H9 (cell line): ENCODE measurements at regions not wholly inside any gene's neighbourhood (a gene's known extent, or its start where the extent isn't known, plus 50 kb on each side); places are given as distances from the start of the nearest gene placed in this dataset.

Experiments used
- DNase-seq: peaks from one replicate; pipeline ENCODE4 v3.0.0-alpha.2; 2017
- H2AFZ ChIP-seq: one replicate; pipeline ENCODE4 v1.6.1; 2013; ENCODE audit warnings: mild to moderate bottlenecking, low read length, control low read depth, moderate library complexity
- H2AK5ac ChIP-seq: 2 replicates; pipeline ENCODE4 v1.6.1; 2013; ENCODE audit warnings: low read length, control low read depth, mixed read lengths; ENCODE audit not compliant: insufficient read length
- H2BK120ac ChIP-seq: one replicate; pipeline ENCODE4 v1.6.1; 2013; ENCODE audit warnings: low read depth, mild to moderate bottlenecking, low read length, control low read depth, inconsistent platforms; ENCODE audit not compliant: poor library complexity, severe bottlenecking
- H2BK12ac ChIP-seq: 2 replicates; pipeline ENCODE4 v1.6.1; 2013; ENCODE audit warnings: low read length, control low read depth, mixed read lengths, low read depth; ENCODE audit not compliant: insufficient read length
- H2BK15ac ChIP-seq: 2 replicates; pipeline ENCODE4 v1.6.1; 2013; ENCODE audit warnings: low read depth, low read length, control low read depth
- H2BK20ac ChIP-seq: one replicate; pipeline ENCODE4 v1.6.1; 2013; ENCODE audit warnings: low read depth, mild to moderate bottlenecking, low read length, control low read depth, inconsistent platforms; ENCODE audit not compliant: poor library complexity, severe bottlenecking
- H2BK5ac ChIP-seq: 2 replicates; pipeline ENCODE4 v1.6.1; 2013; ENCODE audit warnings: low read length, control low read depth, mixed read lengths; ENCODE audit not compliant: insufficient read length
- H3K14ac ChIP-seq: 2 replicates; pipeline ENCODE4 v1.6.1; 2013; ENCODE audit warnings: low read length, control low read depth; ENCODE audit not compliant: insufficient read depth
- H3K18ac ChIP-seq: 2 replicates; pipeline ENCODE4 v1.6.1; 2013; ENCODE audit warnings: low read depth, mild to moderate bottlenecking, mixed read lengths, low read length, control low read depth; ENCODE audit not compliant: insufficient read length
- H3K23ac ChIP-seq: 2 replicates; pipeline ENCODE4 v1.6.1; 2013; ENCODE audit warnings: low read length, control low read depth, mixed read lengths, low read depth; ENCODE audit not compliant: insufficient read length
- H3K23me2 ChIP-seq: 2 replicates; pipeline ENCODE4 v1.6.1; 2013; ENCODE audit warnings: low read depth, mild to moderate bottlenecking, mixed read lengths, low read length, control low read depth; ENCODE audit not compliant: insufficient read length, poor library complexity, severe bottlenecking
- H3K27ac ChIP-seq: 2 replicates; pipeline ENCODE4 v1.5.1; 2013; ENCODE audit warnings: low read length, control low read depth, mixed read lengths, low read depth; ENCODE audit not compliant: insufficient read length
- H3K27me3 ChIP-seq: 2 replicates; pipeline ENCODE4 v1.6.1; 2013; ENCODE audit warnings: low read length, control low read depth, inconsistent platforms; ENCODE audit not compliant: insufficient read depth
- H3K4ac ChIP-seq: 2 replicates; pipeline ENCODE4 v1.6.1; 2013; ENCODE audit warnings: low read depth, mild to moderate bottlenecking, control low read depth, inconsistent platforms, low read length, moderate library complexity
- H3K4me1 ChIP-seq: 2 replicates; pipeline ENCODE4 v1.6.1; 2013; ENCODE audit warnings: low read length, control low read depth, inconsistent platforms; ENCODE audit not compliant: insufficient read depth
- H3K4me2 ChIP-seq: 2 replicates; pipeline ENCODE4 v1.6.1; 2013; ENCODE audit warnings: low read length, control low read depth, mixed read lengths; ENCODE audit not compliant: insufficient read length, insufficient read depth
- H3K56ac ChIP-seq: 2 replicates; pipeline ENCODE4 v1.6.1; 2013; ENCODE audit warnings: low read depth, mild to moderate bottlenecking, mixed read lengths, low read length, control low read depth; ENCODE audit not compliant: insufficient read length
- H3K79me1 ChIP-seq: 2 replicates; pipeline ENCODE4 v1.6.1; 2013; ENCODE audit warnings: low read depth, mild to moderate bottlenecking, moderate library complexity, low read length, control low read depth, inconsistent platforms; ENCODE audit not compliant: insufficient read depth, poor library complexity, severe bottlenecking
- H3K79me2 ChIP-seq: 2 replicates; pipeline ENCODE4 v1.6.1; 2013; ENCODE audit warnings: low read length, control low read depth, inconsistent platforms; ENCODE audit not compliant: insufficient read depth
- H3K9ac ChIP-seq: 2 replicates; pipeline ENCODE4 v1.6.1; 2013; ENCODE audit warnings: low read length, control low read depth, mixed read lengths; ENCODE audit not compliant: insufficient read length; ENCODE audit errors: extremely low read depth
- H3K9me3 ChIP-seq: one replicate; pipeline ENCODE4 v1.6.1; 2013; ENCODE audit warnings: low read depth, low read length, inconsistent platforms; ENCODE audit not compliant: control insufficient read depth
- H3T11ph ChIP-seq: one replicate; pipeline ENCODE4 v1.6.1; 2013; ENCODE audit warnings: mild to moderate bottlenecking, low read length, control low read depth, inconsistent platforms
- H4K20me1 ChIP-seq: one replicate; pipeline ENCODE4 v1.6.1; 2013; ENCODE audit not compliant: control insufficient read depth, insufficient read length, insufficient read depth
- H4K5ac ChIP-seq: 2 replicates; pipeline ENCODE4 v1.6.1; 2013; ENCODE audit warnings: low read depth, mild to moderate bottlenecking, mixed read lengths, low read length, control low read depth; ENCODE audit not compliant: insufficient read length
- H4K8ac ChIP-seq: replicated peaks from 2 replicates; pipeline ENCODE4 v1.6.1; 2013; ENCODE audit warnings: low read length, control low read depth, mixed read lengths, low read depth; ENCODE audit not compliant: insufficient read length
- H4K91ac ChIP-seq: 2 replicates; pipeline ENCODE4 v1.6.1; 2013; ENCODE audit warnings: low read depth, mild to moderate bottlenecking, moderate library complexity, mixed read lengths, low read length, control low read depth; ENCODE audit not compliant: insufficient read length
- H3K27ac Mint-ChIP-seq, 3 experiments: 2 replicates in 2 of 3; 3 replicates in 1 of 3; pipeline ENCODE4 v1.8.0; 2020 to 2021; ENCODE audit warnings: mixed read lengths in 3 of 3, mild to moderate bottlenecking in 1 of 3, moderate library complexity in 1 of 3
- H3K27me3 Mint-ChIP-seq: 2 replicates; pipeline ENCODE4 v1.8.0; 2021; ENCODE audit warnings: low read depth, mild to moderate bottlenecking, moderate library complexity, mixed read lengths
- H3K36me3 Mint-ChIP-seq, 3 experiments: 2 replicates in 2 of 3; 3 replicates in 1 of 3; pipeline ENCODE4 v1.8.0; 2020 to 2021; ENCODE audit warnings: low read depth in 3 of 3, mixed read lengths in 3 of 3; ENCODE audit not compliant: insufficient read depth in 1 of 3
- H3K4me1 Mint-ChIP-seq, 2 experiments: 2 replicates each; pipeline ENCODE4 v1.8.0; 2020; ENCODE audit warnings: mixed read lengths in 2 of 2
- H3K4me3 Mint-ChIP-seq, 2 experiments: 2 replicates in 1 of 2; 3 replicates in 1 of 2; pipeline ENCODE4 v1.8.0; 2020 to 2021; ENCODE audit warnings: mild to moderate bottlenecking in 2 of 2, mixed read lengths in 2 of 2, moderate library complexity in 1 of 2
- H3K9me3 Mint-ChIP-seq, 2 experiments: 2 replicates in 1 of 2; 3 replicates in 1 of 2; pipeline ENCODE4 v1.8.0; 2020; ENCODE audit warnings: mild to moderate bottlenecking in 2 of 2, mixed read lengths in 2 of 2, moderate library complexity in 1 of 2
- WGBS: extraction: QIAGEN DNeasy Blood & Tissue Kit; methylation state at CpG from one replicate; pipeline ENCODE4 v1.1.7; 2013; ENCODE audit warnings: missing lambda C conversion rate, low lambda C conversion rate, mixed read lengths; ENCODE audit not compliant: insufficient read length; ENCODE audit errors: extremely low coverage; 5-methylcytosine and 5-hydroxymethylcytosine counted together
- TF ChIP-seq, protein P1 (sequence below): fragments of 200-600 bp; sonication (generic); conservative IDR thresholded peaks from 3 replicates; pipeline ENCODE4 v1.8.0; 2021; ENCODE audit warnings: antibody characterized with exemption, mild to moderate bottlenecking

DNA sequence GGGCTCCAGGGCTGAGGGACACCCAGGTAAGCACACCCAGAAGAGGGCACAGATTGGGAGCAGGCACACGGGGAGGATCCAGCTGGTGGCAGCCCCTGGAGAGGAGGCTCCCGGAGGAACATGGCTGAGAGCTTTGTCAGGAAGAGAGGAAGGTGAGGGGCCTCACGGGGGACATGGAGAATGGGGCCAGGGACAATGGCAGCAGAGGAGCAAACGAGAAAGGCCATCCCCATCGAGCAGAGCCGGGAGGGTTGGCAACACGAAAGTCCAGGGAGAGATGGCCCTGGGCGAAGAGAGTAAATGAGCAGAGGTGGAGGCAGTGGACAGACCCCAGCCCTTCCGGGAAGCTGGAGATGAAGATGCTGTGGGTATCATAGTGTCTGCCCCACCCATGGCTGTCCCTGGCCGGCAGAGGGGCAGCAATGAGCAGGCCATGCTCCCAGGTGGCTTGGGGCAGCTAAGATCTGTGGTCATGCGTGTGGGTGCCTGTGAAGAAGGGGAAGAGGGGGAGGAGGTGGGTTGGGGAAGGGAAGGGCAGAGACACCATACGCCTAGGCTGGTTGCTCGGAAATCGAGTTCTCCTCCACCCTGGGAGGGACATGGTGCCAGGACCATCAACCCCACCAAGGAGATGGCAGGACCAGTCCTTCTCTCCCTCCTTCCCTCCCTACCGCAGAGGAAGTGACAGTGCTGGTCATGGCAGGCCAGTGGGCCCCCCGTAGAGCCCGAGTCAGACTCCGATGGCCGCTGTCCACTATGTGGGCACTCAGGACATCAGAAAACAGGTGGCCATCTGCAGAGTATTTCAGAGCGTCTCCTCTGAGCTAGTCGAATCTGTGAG, 191.7 kb downstream of the NDUFA10 start:
- peaks cover 0 to 4% (median 0%) of the 10 kb centered on the region in 3 experiments; a peak in 1 of 7 replicates for H3K36me3 Mint-ChIP-seq

More for the DNA sequence above, 191.7 kb downstream of the NDUFA10 start:
- Histone ChIP-seq H3K18ac (no peak overlapping the region), H2BK12ac (no peak overlapping the region), H2BK120ac (no peak overlapping the region), H3K23me2 (no peaks in the 10 kb centered on the region), H2AFZ (no peak overlapping the region), H3T11ph (no peak overlapping the region), H2BK5ac (no peak overlapping the region), H3K27ac (no peak overlapping the region), H3K9me3 (no peaks in the 10 kb centered on the region), H3K56ac (no peak overlapping the region), H4K8ac (no peak overlapping the region), H4K20me1 (no peaks in the 10 kb centered on the region), H3K4ac (no peak overlapping the region), H3K4me1 (peaks cover 2% of the 10 kb centered on the region; the same call in 1 of the 2 replicates), H3K27me3 (no peaks in the 10 kb centered on the region), H3K4me2 (no peak overlapping the region), H4K91ac (no peak overlapping the region), H3K79me1 (no peaks in the 10 kb centered on the region), H3K9ac (no peak overlapping the region), H2BK15ac (no peak overlapping the region), H4K5ac (no peak overlapping the region), H3K79me2 (no peaks in the 10 kb centered on the region), H3K14ac (no peak overlapping the region; the same call in 1 of the 2 replicates), H2BK20ac (no peak overlapping the region), H3K23ac (no peak overlapping the region), H2AK5ac (no peak overlapping the region)
- peak; percentile 12 for DNase-seq
- Mint-ChIP-seq H3K27me3 (peaks cover 9% of the 10 kb centered on the region), H3K27ac (no peak overlapping the region), H3K4me1 (peaks cover 17% of the 10 kb centered on the region in 2 experiments), H3K9me3 (peaks cover 0 to 2% of the 10 kb centered on the region in 2 experiments; a peak in 3 of 5 replicates), H3K4me3 (no peak overlapping the region)
- TF ChIP-seq, protein P1, sequence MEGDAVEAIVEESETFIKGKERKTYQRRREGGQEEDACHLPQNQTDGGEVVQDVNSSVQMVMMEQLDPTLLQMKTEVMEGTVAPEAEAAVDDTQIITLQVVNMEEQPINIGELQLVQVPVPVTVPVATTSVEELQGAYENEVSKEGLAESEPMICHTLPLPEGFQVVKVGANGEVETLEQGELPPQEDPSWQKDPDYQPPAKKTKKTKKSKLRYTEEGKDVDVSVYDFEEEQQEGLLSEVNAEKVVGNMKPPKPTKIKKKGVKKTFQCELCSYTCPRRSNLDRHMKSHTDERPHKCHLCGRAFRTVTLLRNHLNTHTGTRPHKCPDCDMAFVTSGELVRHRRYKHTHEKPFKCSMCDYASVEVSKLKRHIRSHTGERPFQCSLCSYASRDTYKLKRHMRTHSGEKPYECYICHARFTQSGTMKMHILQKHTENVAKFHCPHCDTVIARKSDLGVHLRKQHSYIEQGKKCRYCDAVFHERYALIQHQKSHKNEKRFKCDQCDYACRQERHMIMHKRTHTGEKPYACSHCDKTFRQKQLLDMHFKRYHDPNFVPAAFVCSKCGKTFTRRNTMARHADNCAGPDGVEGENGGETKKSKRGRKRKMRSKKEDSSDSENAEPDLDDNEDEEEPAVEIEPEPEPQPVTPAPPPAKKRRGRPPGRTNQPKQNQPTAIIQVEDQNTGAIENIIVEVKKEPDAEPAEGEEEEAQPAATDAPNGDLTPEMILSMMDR = no peak
- no CpG with 5 or more reads among the region's 21 CpGs for WGBS
